ENCODE measurements at regions not wholly inside any gene's neighbourhood (a gene's known extent, or its start where the extent isn't known, plus 50 kb on each side); places are given as distances from the start of the nearest gene placed in this dataset.
"Not testable (repeated sequence)": the region's sequence is repeated elsewhere in the genome, so short reads cannot be mapped to it uniquely, and the experiment has no call there.

GRCh38 chr5:112534067-112534583, 115.0 kb upstream of the EPB41L4A start:
- no peak for DNase-seq (ENCODE audit: low read depth in 2 of 2)

DNA sequence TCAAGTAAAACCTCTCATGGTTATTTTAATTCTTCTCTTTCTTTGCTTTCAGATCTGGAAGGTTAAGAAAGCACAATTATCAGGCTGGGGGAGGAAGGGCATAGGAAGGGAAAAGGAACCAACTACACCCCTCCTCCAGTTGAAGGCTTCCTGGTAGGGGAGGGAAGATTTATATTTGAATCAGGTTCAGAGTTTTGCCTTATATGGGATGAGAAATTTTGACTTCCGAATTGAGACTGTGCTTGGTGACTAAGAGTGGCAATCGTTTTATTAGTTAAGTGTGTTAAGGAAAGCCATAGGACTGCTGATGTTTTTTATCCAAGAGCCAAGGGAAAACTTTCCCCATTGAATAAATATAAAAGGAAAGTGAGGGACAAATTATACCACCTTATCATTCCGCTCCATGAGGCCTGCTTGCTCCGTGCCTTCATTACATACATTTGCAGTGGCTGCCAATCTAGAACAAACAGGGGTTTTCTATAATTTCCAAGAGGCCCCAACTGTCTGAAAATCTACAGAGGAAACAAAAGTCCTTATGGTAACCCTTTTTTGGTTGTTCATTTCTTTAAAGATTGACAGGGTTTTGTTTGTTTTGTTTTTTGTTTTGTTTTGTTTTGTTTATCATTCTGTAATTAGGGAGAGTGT, 115.7 kb upstream of the EPB41L4A start:
- DNase-seq (ENCODE audit: low read depth in 2 of 2): no peak

DNA sequence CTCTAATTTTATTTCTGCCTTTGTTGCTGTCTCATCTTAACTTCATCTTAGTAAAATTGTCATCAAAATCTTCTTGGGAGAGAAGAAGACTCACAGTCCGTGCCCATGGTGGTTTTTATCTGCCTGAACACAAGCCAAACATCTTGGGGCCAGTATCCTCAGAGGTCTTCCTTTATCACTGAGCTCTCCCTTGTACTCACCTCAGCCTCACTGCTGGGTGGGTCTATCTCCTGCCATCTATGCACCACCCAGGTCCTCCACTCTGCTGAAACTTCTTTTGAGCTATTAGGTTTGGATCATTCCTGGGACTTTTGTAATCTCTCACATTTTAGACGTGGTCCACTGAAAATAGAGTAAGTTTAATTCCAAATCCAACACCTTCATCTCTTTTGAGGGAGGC, 116.3 kb upstream of the EPB41L4A start:
- DNase-seq (ENCODE audit: low read depth in 2 of 2): no peak

DNA sequence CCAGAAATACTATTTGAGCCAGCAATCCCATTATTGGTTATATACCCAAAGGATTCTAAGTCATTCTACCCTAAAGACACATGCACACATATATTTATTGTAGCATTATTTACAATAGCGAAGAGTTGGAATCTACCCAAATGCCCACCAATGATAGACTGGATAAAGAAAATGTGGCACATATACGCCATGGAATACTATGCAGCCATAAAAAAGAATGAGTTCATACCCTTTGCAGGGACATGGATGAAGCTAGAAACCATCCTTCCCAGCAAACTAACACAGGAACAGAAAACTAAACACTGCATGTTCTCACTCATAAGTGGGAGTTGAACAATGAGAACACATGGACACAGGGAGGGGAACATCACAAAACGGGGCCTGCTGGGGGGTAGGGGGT, 125.5 kb upstream of the EPB41L4A start:
- DNase-seq (ENCODE audit: low read depth in 2 of 2): not testable (repeated sequence)

DNA sequence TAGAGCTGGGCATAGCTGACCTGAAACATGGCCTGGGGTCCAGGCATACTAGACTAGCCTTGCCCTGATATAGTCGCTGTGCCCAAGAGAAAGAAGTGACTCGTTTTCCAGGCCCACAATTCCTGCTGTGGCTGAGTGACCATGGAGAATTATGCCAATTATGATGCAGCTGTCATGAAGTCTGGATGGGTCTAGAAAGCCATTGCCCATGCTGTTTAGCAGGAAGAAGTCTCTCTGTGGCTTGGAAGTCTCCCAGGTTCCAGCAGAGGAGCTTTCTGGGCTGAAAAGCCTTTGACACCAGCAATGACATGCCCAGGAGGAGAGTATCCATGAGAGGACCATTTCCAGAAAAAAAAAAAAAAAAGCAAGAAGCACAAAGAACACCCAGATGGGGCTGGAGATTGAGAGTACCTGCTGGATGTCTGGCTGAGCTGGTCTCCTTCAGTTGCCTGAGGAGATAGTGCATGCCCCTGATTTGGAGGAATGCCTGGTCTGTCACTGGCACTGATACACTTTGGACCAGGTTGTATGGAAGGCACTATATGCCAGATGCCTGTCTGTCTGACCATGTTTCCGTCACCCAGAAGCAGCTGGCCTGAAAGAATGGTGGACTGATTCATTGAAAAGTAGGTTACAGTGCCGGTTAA, 128.0 kb upstream of the EPB41L4A start:
- DNase-seq (ENCODE audit: low read depth in 2 of 2): no peak

GRCh38 chr5:112548246-112548881, 129.3 kb upstream of the EPB41L4A start:
- no peak for DNase-seq (ENCODE audit: low read depth in 2 of 2)

DNA sequence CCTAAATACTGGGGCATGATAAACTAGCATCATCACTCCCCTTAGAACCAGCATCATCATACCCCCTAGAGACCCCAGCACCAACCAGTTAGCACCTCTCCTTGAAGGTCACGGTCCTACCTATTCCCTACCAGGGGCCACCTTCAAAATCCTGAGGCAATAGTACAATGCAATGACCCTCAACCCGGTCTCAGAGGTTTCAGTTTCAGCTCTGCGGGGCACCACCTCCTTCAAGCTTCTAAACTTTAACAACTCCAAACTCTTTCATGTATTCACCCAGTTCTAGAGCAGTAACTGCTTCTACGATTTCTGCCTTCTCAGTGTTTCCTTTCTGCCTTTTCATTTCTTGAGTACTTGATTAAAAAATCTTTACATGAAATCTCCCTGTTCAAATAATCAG, 130.1 kb upstream of the EPB41L4A start:
- no peak for DNase-seq (ENCODE audit: low read depth in 2 of 2)

DNA sequence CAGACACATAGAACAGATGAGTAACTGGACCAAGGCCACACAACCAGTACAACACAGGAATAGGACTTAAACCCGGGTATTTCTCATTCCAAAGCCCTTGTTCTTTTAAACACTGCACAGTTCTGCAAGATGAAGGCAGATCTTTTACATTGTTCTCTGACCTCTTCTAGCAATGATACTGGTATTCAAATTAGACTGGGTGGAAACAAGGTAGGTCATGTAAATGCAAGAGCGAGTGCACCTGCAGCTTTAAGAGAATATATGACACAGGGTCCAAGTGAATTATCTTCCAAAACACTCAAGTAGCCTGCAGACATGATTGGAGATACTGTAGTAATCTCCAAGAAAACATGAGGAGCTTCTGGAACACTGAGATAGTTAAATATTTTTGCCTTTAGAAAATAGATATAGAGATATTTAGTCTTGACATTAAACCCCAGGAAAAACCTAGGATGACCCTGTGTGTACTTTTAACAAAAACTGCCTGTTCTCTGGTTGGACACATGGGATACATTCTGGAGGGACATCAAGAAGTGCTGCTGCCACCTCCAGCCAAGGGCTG, 130.6 kb upstream of the EPB41L4A start:
- no peak for DNase-seq (ENCODE audit: low read depth in 2 of 2)

- peak in 1 of 2 donors; percentile 21 for DNase-seq (ENCODE audit: low read depth in 2 of 2)
Observed at GRCh38 chr5:112551419-112552032, 132.4 kb upstream of the EPB41L4A start.

GRCh38 chr5:112552216-112552615, 133.1 kb upstream of the EPB41L4A start:
- DNase-seq (ENCODE audit: low read depth in 2 of 2): no peak

- no peak for DNase-seq (ENCODE audit: low read depth in 2 of 2)
Observed at GRCh38 chr5:112552791-112553190, 133.7 kb upstream of the EPB41L4A start.

- DNase-seq (ENCODE audit: low read depth in 2 of 2): no peak
Observed at GRCh38 chr5:112554101-112554977, 135.3 kb upstream of the EPB41L4A start.

GRCh38 chr5:112555197-112555596, 136.1 kb upstream of the EPB41L4A start:
- DNase-seq (ENCODE audit: low read depth in 2 of 2): no peak

GRCh38 chr5:112555691-112556090, 136.6 kb upstream of the EPB41L4A start:
- DNase-seq (ENCODE audit: low read depth in 2 of 2): no peak

DNA sequence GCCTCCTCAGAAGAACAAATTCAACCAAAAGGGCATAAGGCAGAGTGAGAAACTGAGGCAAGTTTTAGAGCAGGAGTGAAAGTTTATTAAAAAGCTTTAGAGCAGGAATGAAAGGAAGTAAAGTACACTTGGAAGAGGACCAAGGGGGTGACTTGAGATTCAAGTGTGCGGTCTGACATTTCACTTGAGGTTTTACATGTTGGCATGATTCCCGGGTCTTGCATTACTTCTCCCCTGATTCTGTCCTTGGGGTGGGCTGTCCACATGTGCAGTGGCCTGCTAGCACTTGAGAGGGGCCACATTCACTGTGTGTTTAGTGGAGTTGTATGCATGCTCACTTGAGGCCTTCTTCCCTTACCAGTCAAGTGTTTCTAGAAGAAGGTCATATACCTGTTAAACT, 140.4 kb upstream of the EPB41L4A start:
- not testable (repeated sequence) for DNase-seq (ENCODE audit: low read depth in 2 of 2)

DNA sequence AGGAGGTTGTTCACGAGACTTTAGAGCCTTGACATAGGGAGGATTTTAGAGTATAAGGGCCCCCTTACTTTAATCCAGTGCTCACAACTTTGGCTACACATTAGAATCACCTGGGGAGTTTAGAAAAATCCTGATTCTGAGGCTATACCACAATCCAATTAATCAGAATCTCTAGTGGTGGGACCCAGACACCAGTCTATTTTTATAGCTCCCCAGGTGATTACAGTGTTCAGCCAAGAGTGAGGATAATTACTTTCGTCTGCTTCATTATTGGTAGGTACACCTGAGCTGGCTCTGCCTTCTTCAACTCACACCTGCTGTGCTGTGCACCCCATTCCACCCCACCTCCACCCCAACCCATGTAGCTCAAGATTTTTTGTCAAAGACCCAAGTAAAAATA, 141.3 kb upstream of the EPB41L4A start:
- DNase-seq (ENCODE audit: low read depth in 2 of 2): no peak

DNA sequence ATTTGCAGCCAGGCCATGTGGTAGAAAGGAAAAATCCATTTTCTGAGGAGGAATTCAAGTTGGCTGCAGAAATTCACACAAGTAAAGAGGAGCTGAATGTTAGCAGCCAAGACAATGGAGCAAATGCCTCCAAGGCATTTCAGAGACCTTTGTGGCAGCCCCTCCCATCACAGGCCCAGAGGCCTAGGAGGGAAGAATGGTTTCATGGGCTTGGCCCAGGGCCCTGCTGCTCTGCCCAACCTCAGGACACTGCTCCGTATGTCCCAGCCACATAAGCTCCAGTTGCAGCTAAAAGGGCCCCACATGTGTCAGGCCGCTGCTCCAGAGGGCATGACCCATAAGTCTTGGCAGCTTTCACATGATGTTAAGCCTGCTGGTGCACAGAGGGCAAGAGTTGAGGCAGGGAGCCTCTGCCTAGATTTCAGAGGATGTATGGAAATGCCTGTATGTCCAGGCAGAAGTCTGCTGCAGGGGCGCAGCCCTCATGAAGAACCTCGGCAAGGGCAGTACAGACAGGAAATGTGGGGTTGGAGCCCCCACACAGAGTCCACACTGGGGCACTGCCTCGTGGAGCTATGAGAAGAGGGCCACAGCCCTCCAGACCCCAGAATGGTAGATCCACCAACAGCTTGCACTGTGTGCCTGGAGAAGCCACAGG, 144.2 kb upstream of the EPB41L4A start:
- DNase-seq (ENCODE audit: low read depth in 2 of 2): no peak

DNA sequence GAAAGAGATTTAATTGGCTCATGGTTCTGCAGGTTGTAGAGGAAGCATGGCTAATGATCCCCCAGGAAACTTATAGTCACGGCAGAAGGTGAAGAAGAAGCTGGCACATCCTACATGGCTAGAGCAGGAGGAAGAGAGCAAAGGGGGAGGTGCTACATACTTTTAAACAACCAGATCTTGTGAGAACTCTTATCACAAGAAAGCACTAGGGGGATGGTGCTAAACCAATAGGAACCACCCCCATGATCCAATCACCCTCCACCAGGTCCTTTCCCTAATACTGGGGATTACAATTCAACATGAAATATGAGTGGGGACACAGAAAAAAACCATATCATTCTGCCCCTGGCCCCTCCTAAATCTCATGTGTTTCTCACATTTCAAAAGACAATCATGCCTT, 147.2 kb upstream of the EPB41L4A start:
- no peak for DNase-seq (ENCODE audit: low read depth in 2 of 2)

DNA sequence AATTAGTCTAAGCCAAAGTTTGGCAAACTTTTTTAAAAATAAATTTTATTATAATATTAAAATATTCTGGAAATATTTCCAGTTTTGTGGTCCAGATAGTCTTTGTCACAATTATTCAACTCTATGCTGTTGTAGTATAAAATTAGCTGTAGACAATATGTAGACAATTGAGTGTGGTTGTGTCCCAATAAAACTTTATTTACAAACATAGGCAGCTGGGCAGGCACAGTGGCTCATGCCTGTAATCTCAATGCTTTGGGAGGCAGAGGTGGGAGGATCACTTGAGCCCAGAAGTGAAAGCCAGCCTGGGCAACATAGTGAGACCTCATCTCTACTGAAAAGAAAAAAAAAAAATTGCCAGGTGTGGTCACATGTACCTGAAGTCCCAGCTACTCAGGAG, 150.5 kb upstream of the EPB41L4A start:
- no peak for DNase-seq (ENCODE audit: low read depth in 2 of 2)

- DNase-seq (ENCODE audit: low read depth in 2 of 2): no peak
Observed at GRCh38 chr5:112570708-112571444, 151.8 kb upstream of the EPB41L4A start.

All from stimulated activated CD4-positive, alpha-beta T cell treated with anti-CD3 and anti-CD28 coated beads, Interleukin-1b, Interleukin-23, amount 100 ng/mL, for 4 hours (primary cell).